ENCODE measurements at regions not wholly inside any gene's neighbourhood (a gene's known extent, or its start where the extent isn't known, plus 50 kb on each side); places are given as distances from the start of the nearest gene placed in this dataset.

GRCh38 chr22:49332691-49333090 lies 495.0 kb downstream of the BRD1 start:
- no peak for DNase-seq

GRCh38 chr22:49331878-49332277 lies 495.8 kb downstream of the BRD1 start:
- no peak for DNase-seq

GRCh38 chr22:49331223-49331815 lies 496.4 kb downstream of the BRD1 start:
- no peak for DNase-seq

- no peak for DNase-seq
Measured at GRCh38 chr22:49330421-49331222, 497.1 kb downstream of the BRD1 start.

- no peak for DNase-seq
Measured at GRCh38 chr22:49329636-49330035, 498.0 kb downstream of the BRD1 start.

- no peak for DNase-seq
Measured at GRCh38 chr22:49328630-49329405, 498.9 kb downstream of the BRD1 start.

- DNase-seq, result no peak
Measured at GRCh38 chr22:49328118-49328475, 499.6 kb downstream of the BRD1 start.

GRCh38 chr22:49327411-49328117 lies 500.1 kb downstream of the BRD1 start:
- DNase-seq, result no peak

GRCh38 chr22:49326558-49326957 lies 501.1 kb downstream of the BRD1 start:
- no peak for DNase-seq

GRCh38 chr22:49325531-49326395 lies 501.9 kb downstream of the BRD1 start:
- DNase-seq, result no peak

- no peak for DNase-seq
Measured at GRCh38 chr22:49324527-49325491, 502.9 kb downstream of the BRD1 start.

- no peak for DNase-seq
Measured at GRCh38 chr22:49323751-49324415, 503.8 kb downstream of the BRD1 start.

- DNase-seq, result no peak
Measured at GRCh38 chr22:49322861-49323622, 504.6 kb downstream of the BRD1 start.

- no peak for DNase-seq
Measured at GRCh38 chr22:49322231-49322630, 505.4 kb downstream of the BRD1 start.

GRCh38 chr22:49321477-49322055 lies 506.1 kb downstream of the BRD1 start:
- DNase-seq, result no peak

- no peak for DNase-seq
Measured at GRCh38 chr22:49320714-49321476, 506.8 kb downstream of the BRD1 start.

GRCh38 chr22:49317369-49317768 lies 510.3 kb downstream of the BRD1 start:
- DNase-seq, result no peak
